Endothelial cell of umbilical vein (primary cell): ENCODE measurements at regions not wholly inside any gene's neighbourhood (a gene's known extent, or its start where the extent isn't known, plus 50 kb on each side); places are given as distances from the start of the nearest gene placed in this dataset.

Source experiments
- BruUV-seq: library from RNA; stranded (reverse); fragments of 400-500 nt; replicated peaks from 2 replicates; lab custom pipeline; 2021; lab: Mats Ljungman, UMichigan
- CTCF ChIA-PET: fragments of 300-600, 350-600 bp; sonication (Branson Sonifier 250); formaldehyde crosslinking; loops from one replicate; lab custom pipeline; 2021; ENCODE audit warnings: antibody characterized with exemption, inconsistent platforms; lab: Charles Lee
- POLR2A ChIA-PET: fragments of 300-600, 350-600 bp; sonication (Branson Sonifier 250); formaldehyde crosslinking; loops from one replicate; lab custom pipeline; 2021; ENCODE audit warnings: antibody characterized with exemption, inconsistent platforms; lab: Charles Lee
- DNase-seq: peaks from one replicate; pipeline ENCODE4 v3.0.0-alpha.2; 2011; ENCODE audit warnings: low read depth, low spot score
- FAIRE-seq: peaks from 2 replicates; lab custom pipeline; 2011; peaks lifted over from hg19 to GRCh38; lab: Jason Lieb, UNC
- H2AFZ ChIP-seq: 2 replicates; pipeline ENCODE4 v1.6.0; 2012; ENCODE audit warnings: low read depth, low read length, control low read depth, inconsistent platforms
- H3K27ac ChIP-seq: 2 replicates; pipeline ENCODE4 v1.5.1; 2011; ENCODE audit warnings: low read depth, mild to moderate bottlenecking, control low read depth, low read length, moderate library complexity; ENCODE audit not compliant: insufficient read depth
- H3K27me3 ChIP-seq, 2 experiments: 2 replicates each; pipeline versions ENCODE4 v1.6.0 to v1.6.1; 2011; ENCODE audit warnings: low read length in 2 of 2, mixed read lengths in 1 of 2; ENCODE audit not compliant: control insufficient read depth in 2 of 2, insufficient read depth in 2 of 2
- H3K36me3 ChIP-seq, 2 experiments: 2 replicates in 1 of 2; 3 replicates in 1 of 2; pipeline ENCODE4 v1.5.1; 2011; ENCODE audit warnings: low read length in 2 of 2, mild to moderate bottlenecking in 1 of 2, moderate library complexity in 1 of 2; ENCODE audit not compliant: control insufficient read depth in 2 of 2, insufficient read depth in 2 of 2; ENCODE audit errors: extremely low read depth in 1 of 2
- H3K4me1 ChIP-seq: 3 replicates; pipeline ENCODE4 v1.5.1; 2011; ENCODE audit warnings: mild to moderate bottlenecking, low read length; ENCODE audit not compliant: control insufficient read depth, insufficient read depth; ENCODE audit errors: extremely low read depth
- H3K4me2 ChIP-seq: 2 replicates; pipeline ENCODE4 v1.6.1; 2011; ENCODE audit warnings: low read length, control low read depth, mixed read lengths; ENCODE audit not compliant: insufficient read depth
- H3K4me3 ChIP-seq, 3 experiments: fragments of 200-600 bp in 1 of 3; sonication (generic), shearing (Covaris generic) in 1 of 3; replicated peaks in 1 of 3; 2 replicates each; pipeline ENCODE4 v1.5.1; 2011 to 2016; ENCODE audit warnings: control low read depth in 3 of 3, low read length in 3 of 3, mild to moderate bottlenecking in 2 of 3, inconsistent platforms in 1 of 3, low read depth in 1 of 3, moderate library complexity in 1 of 3; ENCODE audit not compliant: insufficient read depth in 1 of 3
- H3K79me2 ChIP-seq: 2 replicates; pipeline ENCODE4 v1.6.0; 2012; ENCODE audit warnings: low read length, inconsistent platforms; ENCODE audit not compliant: control insufficient read depth, insufficient read depth
- H3K9ac ChIP-seq: replicated peaks from 2 replicates; pipeline ENCODE3; 2011; ENCODE audit warnings: low read length, control low read depth; ENCODE audit not compliant: insufficient read depth; ENCODE audit errors: extremely low read depth
- H3K9me1 ChIP-seq: replicated peaks from 3 replicates; pipeline ENCODE4 v1.6.0; 2011; ENCODE audit warnings: mild to moderate bottlenecking, low read length; ENCODE audit not compliant: control insufficient read depth, insufficient read depth; ENCODE audit errors: extremely low read depth
- H3K9me3 ChIP-seq: replicated peaks from 2 replicates; pipeline ENCODE4 v1.5.1; 2012; ENCODE audit warnings: low read length, inconsistent platforms; ENCODE audit not compliant: control insufficient read depth, insufficient read depth
- H4K20me1 ChIP-seq: replicated peaks from 2 replicates; pipeline ENCODE3; 2011; ENCODE audit warnings: mild to moderate bottlenecking, low read length; ENCODE audit not compliant: control insufficient read depth, insufficient read depth; ENCODE audit errors: extremely low read depth
- EZH2 ChIP-seq: IDR thresholded peaks from 2 replicates; pipeline ENCODE4 v1.6.1; 2012; ENCODE audit warnings: borderline replicate concordance, low read depth, mild to moderate bottlenecking, moderate library complexity, low read length, inconsistent platforms; ENCODE audit not compliant: severe bottlenecking
- FOS ChIP-seq: IDR thresholded peaks from 2 replicates; pipeline ENCODE4 v1.6.1; 2011; ENCODE audit warnings: mild to moderate bottlenecking, low read length, moderate library complexity, borderline replicate concordance; ENCODE audit not compliant: insufficient read depth
- GATA2 ChIP-seq: IDR thresholded peaks from 2 replicates; pipeline ENCODE4 v1.7.0; 2011; ENCODE audit warnings: low read depth, mild to moderate bottlenecking, moderate library complexity, mixed read lengths, low read length; ENCODE audit not compliant: insufficient read length, insufficient read depth
- JUN ChIP-seq: IDR thresholded peaks from 2 replicates; pipeline ENCODE4 v1.6.1; 2011; ENCODE audit warnings: borderline replicate concordance, low read depth; ENCODE audit not compliant: insufficient read length, insufficient read depth
- MYC ChIP-seq: IDR thresholded peaks from one replicate; pipeline ENCODE4 v1.6.1; 2011; ENCODE audit warnings: mild to moderate bottlenecking, low read depth, low read length
- POLR2A ChIP-seq: IDR thresholded peaks from 2 replicates; pipeline ENCODE4 v1.6.1; 2012; ENCODE audit warnings: low read depth, mild to moderate bottlenecking, control low read depth, low read length
- POLR2AphosphoS5 ChIP-seq: IDR thresholded peaks from 2 replicates; pipeline ENCODE4 v1.6.1; 2012; ENCODE audit warnings: low read depth, mild to moderate bottlenecking, control low read depth, low read length, moderate library complexity; ENCODE audit not compliant: insufficient read depth
- dilution Hi-C: fragments of 300-500 bp; cut with MboI; formaldehyde crosslinking; loops from one replicate; pipeline ENCODE4 v1.15.0; 2019; ENCODE audit warnings: low sequenced_read_pairs; ENCODE audit not compliant: extremely low pct_ligation_motif_present
- intact Hi-C: fragments of 100-400 bp; cut with micrococcal nuclease; formaldehyde crosslinking; loops from one replicate; pipeline ENCODE4 v1.10.0; 2022
- TF ChIP-seq, protein P1 (sequence below), 2 donors: IDR thresholded peaks; 1 replicate in 1 of 2; 2 replicates in 1 of 2; pipeline ENCODE4 v1.5.1; 2011; ENCODE audit warnings: low read length in 2 of 2, mild to moderate bottlenecking in 2 of 2, moderate library complexity in 2 of 2, control low read depth in 1 of 2, inconsistent platforms in 1 of 2, low read depth in 1 of 2; ENCODE audit not compliant: insufficient read depth in 1 of 2; ENCODE audit errors: extremely low read depth in 1 of 2
- TF ChIP-seq, protein P2 (sequence below): IDR thresholded peaks from 2 replicates; pipeline ENCODE4 v1.6.1; 2011; ENCODE audit not compliant: insufficient read depth, insufficient read length

DNA sequence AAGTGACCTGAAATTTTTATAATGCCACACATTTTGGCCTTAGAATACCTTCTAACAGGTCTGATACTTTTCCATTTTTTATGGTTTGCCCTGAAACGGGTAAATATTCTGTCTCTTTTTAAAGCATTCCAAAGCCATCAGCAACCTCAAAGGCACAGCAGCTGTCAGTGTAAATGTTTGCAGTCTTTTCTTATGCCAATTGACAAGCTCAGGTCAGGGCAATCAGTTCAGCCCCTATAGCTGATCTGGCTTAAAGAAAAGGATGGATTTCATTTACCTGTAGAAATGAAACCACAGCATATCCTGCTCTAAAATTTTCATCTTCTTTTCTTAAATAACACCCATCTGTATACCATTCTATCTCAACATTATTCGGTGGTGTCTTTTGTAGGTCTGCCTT lies 453.6 kb downstream of the KDM5D start:
- Histone ChIP-seq H3K4me1 (no peaks in the 10 kb centered on the region), H3K27me3 (no peaks in the 10 kb centered on the region), H3K79me2 (no peaks in the 10 kb centered on the region), H4K20me1 (no peaks in the 10 kb centered on the region), H3K27ac (no peak overlapping the region), H3K9me1 (no peaks in the 10 kb centered on the region), H3K4me3 (no peak overlapping the region), H2AFZ (no peak overlapping the region), H3K36me3 (no peaks in the 10 kb centered on the region), H3K9ac (no peak overlapping the region), H3K4me2 (no peak overlapping the region), H3K9me3 (no peaks in the 10 kb centered on the region)
- ChIA-PET CTCF (no interaction called here), POLR2A (no interaction called here)
- TF ChIP-seq FOS = no peak
- no peak for TF ChIP-seq MYC
- TF ChIP-seq, protein P1, sequence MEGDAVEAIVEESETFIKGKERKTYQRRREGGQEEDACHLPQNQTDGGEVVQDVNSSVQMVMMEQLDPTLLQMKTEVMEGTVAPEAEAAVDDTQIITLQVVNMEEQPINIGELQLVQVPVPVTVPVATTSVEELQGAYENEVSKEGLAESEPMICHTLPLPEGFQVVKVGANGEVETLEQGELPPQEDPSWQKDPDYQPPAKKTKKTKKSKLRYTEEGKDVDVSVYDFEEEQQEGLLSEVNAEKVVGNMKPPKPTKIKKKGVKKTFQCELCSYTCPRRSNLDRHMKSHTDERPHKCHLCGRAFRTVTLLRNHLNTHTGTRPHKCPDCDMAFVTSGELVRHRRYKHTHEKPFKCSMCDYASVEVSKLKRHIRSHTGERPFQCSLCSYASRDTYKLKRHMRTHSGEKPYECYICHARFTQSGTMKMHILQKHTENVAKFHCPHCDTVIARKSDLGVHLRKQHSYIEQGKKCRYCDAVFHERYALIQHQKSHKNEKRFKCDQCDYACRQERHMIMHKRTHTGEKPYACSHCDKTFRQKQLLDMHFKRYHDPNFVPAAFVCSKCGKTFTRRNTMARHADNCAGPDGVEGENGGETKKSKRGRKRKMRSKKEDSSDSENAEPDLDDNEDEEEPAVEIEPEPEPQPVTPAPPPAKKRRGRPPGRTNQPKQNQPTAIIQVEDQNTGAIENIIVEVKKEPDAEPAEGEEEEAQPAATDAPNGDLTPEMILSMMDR (IDR thresholded peaks at IDR 0.05; ENCODE audit: extremely low read depth in 1 of 2, insufficient read depth in 1 of 2, low read depth in 1 of 2, low read length in 2 of 2) = no peak
- TF ChIP-seq, protein P2, sequence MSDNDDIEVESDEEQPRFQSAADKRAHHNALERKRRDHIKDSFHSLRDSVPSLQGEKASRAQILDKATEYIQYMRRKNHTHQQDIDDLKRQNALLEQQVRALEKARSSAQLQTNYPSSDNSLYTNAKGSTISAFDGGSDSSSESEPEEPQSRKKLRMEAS = no peak
- no peak for TF ChIP-seq POLR2AphosphoS5
- no peak for TF ChIP-seq GATA2
- no peak for TF ChIP-seq EZH2
- TF ChIP-seq JUN = no peak
- TF ChIP-seq POLR2A = no peak
- dilution Hi-C loops = no loop called here
- intact Hi-C loops = no loop called here
- FAIRE-seq (no peak), DNase-seq (no peak)
- BruUV-seq = no TSS peak
